Aorta (tissue), 5 donors: ENCODE measurements at regions not wholly inside any gene's neighbourhood (a gene's known extent, or its start where the extent isn't known, plus 50 kb on each side); places are given as distances from the start of the nearest gene placed in this dataset.
"Not testable (repeated sequence)": the region's sequence is repeated elsewhere in the genome, so short reads cannot be mapped to it uniquely, and the experiment has no call there.

Experiments
- ATAC-seq: fragments of 200-7000 bp; cut with Tn5 transposase; one replicate; pipeline ENCODE4 v1.9.1; 2022; ENCODE audit warnings: moderate library complexity; ENCODE audit not compliant: low FRiP score
- DNase-seq, 2 donors: peaks; one replicate each; pipeline ENCODE4 v3.0.0-alpha.2; 2020
- H3K27ac ChIP-seq, 2 donors: one replicate each; pipeline ENCODE4 v1.5.1; 2013; ENCODE audit warnings: low read length in 2 of 2, mild to moderate bottlenecking in 2 of 2, moderate library complexity in 2 of 2, control low read depth in 1 of 2, inconsistent platforms in 1 of 2, low read depth in 1 of 2
- H3K27me3 ChIP-seq, 2 donors: one replicate each; pipeline ENCODE4 v1.6.1; 2013; ENCODE audit warnings: control low read depth in 1 of 2, low read length in 1 of 2, mild to moderate bottlenecking in 1 of 2, moderate library complexity in 1 of 2; ENCODE audit not compliant: insufficient read depth in 2 of 2, control insufficient read depth in 1 of 2
- H3K36me3 ChIP-seq, 2 donors: one replicate each; pipeline ENCODE4 v1.6.1; 2013; ENCODE audit warnings: control low read depth in 1 of 2, low read length in 1 of 2, mild to moderate bottlenecking in 1 of 2; ENCODE audit not compliant: insufficient read depth in 2 of 2, control insufficient read depth in 1 of 2
- H3K4me1 ChIP-seq, 2 donors: one replicate each; pipeline ENCODE4 v1.6.1; 2013; ENCODE audit warnings: low read length in 2 of 2, control low read depth in 1 of 2, mild to moderate bottlenecking in 1 of 2, moderate library complexity in 1 of 2; ENCODE audit not compliant: insufficient read depth in 2 of 2, control insufficient read depth in 1 of 2
- H3K4me3 ChIP-seq, 2 donors: one replicate each; pipeline ENCODE4 v1.5.1; 2013; ENCODE audit warnings: low read length in 2 of 2, control low read depth in 1 of 2, mild to moderate bottlenecking in 1 of 2
- H3K9me3 ChIP-seq: one replicate; pipeline ENCODE4 v1.6.1; 2013; ENCODE audit warnings: mild to moderate bottlenecking, low read length; ENCODE audit not compliant: control insufficient read depth
- WGBS, 2 donors: extraction: QIAGEN DNeasy Blood & Tissue Kit; methylation state at CpG; one replicate each; pipeline ENCODE4 v1.1.7; 2013; 5-methylcytosine and 5-hydroxymethylcytosine counted together
- intact Hi-C, 2 donors: fragments of 100-400 bp; cut with DNase I; formaldehyde crosslinking; loops; one replicate each; pipeline versions ENCODE4 v1.14.2 to v1.15.0; 2022
- donor health status: healthy with polysubstance abuse.
- donor health status: Bipolar disorder and iron deficiency.
- donor health status: DM: no; HTN: no; CAD: no.
- donor health status: DM: no; HTN: no; CAD: no.
- donor health status: DM: yes; HTN: yes; CAD: no.

- Histone ChIP-seq H3K9me3 (peaks cover 5% of the 10 kb centered on the region), H3K27ac (no peak overlapping the region), H3K27me3 (no peaks in the 10 kb centered on the region), H3K4me1 (peaks cover 0 to under 1% of the 10 kb centered on the region in 2 donors), H3K4me3 (no peak overlapping the region), H3K36me3 (no peaks in the 10 kb centered on the region)
- intact Hi-C loops = no loop called here
- 80 to 83% methylated on average over 6 of the region's 6 CpGs for WGBS, 2 donors
- no peak for DNase-seq
- ATAC-seq = no peak
Observed at GRCh38 chr5:86465052-86465838, 152.5 kb upstream of the COX7C start.

DNA sequence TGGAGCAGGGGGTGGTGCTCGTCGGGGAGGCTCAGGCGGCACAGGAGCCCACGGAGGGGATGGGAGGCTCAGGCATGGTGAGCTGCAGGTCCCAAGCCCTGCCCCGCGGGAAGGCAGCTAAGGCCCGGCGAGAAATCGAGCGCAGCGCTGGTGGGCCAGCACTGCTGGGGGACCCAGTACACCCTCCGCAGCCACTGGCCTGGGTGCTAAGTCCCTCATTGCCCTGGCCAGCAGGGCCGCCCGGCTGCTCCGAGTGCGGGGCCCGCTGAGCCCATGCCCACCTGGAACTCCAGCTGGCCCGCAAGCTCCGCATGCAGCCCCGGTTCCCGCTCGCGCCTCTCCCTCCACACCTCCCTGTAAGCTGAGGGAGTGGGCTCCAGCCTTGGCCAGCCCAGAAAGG, 151.0 kb upstream of the COX7C start:
- intact Hi-C loops, H3K27ac ChIP-seq, H3K27me3 ChIP-seq, H3K4me1 ChIP-seq, H3K9me3 ChIP-seq, H3K36me3 ChIP-seq, DNase-seq, H3K4me3 ChIP-seq, ATAC-seq: not testable (repeated sequence)
- WGBS, 2 donors = 91 to 97% methylated on average over 22 to 23 of the region's 23 CpGs

GRCh38 chr5:86482008-86482407, 135.7 kb upstream of the COX7C start:
- intact Hi-C loops = no loop called here
- Histone ChIP-seq H3K4me3 (no peak overlapping the region), H3K27me3 (no peaks in the 10 kb centered on the region), H3K36me3 (no peaks in the 10 kb centered on the region), H3K4me1 (no peaks in the 10 kb centered on the region), H3K27ac (no peak overlapping the region), H3K9me3 (no peaks in the 10 kb centered on the region)
- 76 to 85% methylated on average over 2 of the region's 2 CpGs for WGBS, 2 donors
- DNase-seq = no peak
- ATAC-seq = no peak

DNA sequence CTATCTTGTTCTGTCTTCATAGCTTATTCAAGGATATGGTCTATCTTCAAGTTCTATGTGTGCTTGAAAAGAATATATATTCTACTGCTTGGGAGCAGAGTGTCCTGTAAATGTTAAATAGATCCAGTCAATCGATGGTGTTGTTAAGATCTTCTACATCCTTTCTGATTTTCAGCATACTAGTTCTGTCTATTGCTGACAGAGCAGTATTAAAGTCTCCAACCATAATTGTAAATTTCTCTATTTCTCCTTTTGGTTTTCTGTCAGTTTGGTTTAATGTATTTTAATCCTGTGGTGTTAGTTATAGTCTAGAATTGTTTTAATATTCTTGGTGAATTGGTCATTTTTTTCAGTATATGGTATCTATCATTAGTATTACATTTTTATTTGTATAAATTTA, 124.0 kb upstream of the COX7C start:
- intact Hi-C loops = no loop called here
- no peak for ATAC-seq
- 78 to 90% methylated on average over 1 of the region's 1 CpG for WGBS, 2 donors

GRCh38 chr5:86500947-86501346, 116.8 kb upstream of the COX7C start:
- Histone ChIP-seq H3K36me3 (no peaks in the 10 kb centered on the region), H3K4me1 (no peaks in the 10 kb centered on the region), H3K4me3 (no peak overlapping the region), H3K27me3 (no peaks in the 10 kb centered on the region), H3K9me3 (no peaks in the 10 kb centered on the region), H3K27ac (no peak overlapping the region)
- intact Hi-C loops = no loop called here
- no peak for ATAC-seq
- WGBS, 2 donors = 13 to 18% methylated on average over 1 of the region's 1 CpG
- DNase-seq = no peak

More for the DNA sequence above, 124.0 kb upstream of the COX7C start:
- no peaks in the 10 kb centered on the region for H3K4me1 ChIP-seq
- no peak overlapping the region for H3K27ac ChIP-seq
- DNase-seq = no peak
- H3K4me3 ChIP-seq = no peak overlapping the region
- H3K9me3 ChIP-seq = no peaks in the 10 kb centered on the region
- H3K27me3 ChIP-seq = no peaks in the 10 kb centered on the region
- H3K36me3 ChIP-seq = no peaks in the 10 kb centered on the region

DNA sequence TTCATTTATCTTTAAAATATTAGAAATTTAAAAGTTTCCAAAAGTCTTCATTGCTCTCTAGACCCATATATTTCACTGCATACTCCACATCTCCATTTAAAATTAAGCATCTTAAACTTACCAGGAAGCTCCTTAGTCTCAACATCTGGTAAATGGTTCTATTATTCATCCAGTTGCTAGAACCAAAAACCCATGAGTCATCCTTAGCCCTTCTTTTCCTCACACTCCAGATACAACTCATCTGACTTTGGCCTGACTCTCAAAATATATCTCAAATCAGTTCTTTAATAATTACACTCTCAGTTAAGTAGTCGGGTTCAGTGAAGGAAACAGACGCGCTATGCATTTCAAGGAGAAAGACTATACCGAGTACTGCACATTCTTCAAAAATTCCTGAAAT, 110.2 kb upstream of the COX7C start:
- DNase-seq = no peak
- H3K27ac ChIP-seq = no peak overlapping the region
- ATAC-seq = no peak
- no peaks in the 10 kb centered on the region for H3K27me3 ChIP-seq
- no peak overlapping the region for H3K4me3 ChIP-seq
- intact Hi-C loops = no loop called here
- no peaks in the 10 kb centered on the region for H3K4me1 ChIP-seq
- WGBS, 2 donors = 78 to 79% methylated on average over 4 of the region's 4 CpGs
- no peaks in the 10 kb centered on the region for H3K36me3 ChIP-seq
- no peaks in the 10 kb centered on the region for H3K9me3 ChIP-seq

DNA sequence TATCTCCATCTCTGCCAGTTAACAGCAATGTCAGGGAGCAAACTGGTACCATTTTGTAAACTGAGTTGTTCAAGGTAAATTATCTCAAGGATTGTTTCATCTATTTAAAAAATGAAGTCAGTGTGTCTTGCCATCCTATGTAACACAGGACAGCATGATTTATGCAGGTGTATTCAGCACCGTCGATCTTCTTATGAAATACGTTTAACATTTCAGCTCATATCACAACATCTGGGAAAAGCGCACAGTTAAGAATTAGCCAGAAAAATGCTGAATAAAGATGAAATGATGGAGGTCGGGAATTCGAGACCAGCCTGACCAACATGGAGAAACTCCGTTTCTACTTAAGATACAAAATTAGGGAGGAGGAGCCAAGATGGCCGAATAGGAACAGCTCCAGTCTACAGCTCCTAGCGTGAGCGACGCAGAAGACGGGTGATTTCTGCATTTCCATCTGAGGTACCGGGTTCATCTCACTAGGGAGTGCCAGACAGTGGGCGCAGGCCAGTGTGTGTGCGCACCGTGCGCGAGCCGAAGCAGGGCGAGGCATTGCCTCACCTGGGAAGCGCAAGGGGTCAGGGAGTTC, 107.3 kb upstream of the COX7C start:
- intact Hi-C loops, H3K4me3 ChIP-seq, H3K27me3 ChIP-seq, ATAC-seq, H3K36me3 ChIP-seq, DNase-seq, H3K9me3 ChIP-seq, H3K4me1 ChIP-seq, H3K27ac ChIP-seq: not testable (repeated sequence)
- WGBS, 2 donors = 92 to 94% methylated on average over 12 of the region's 21 CpGs

- H3K4me3 ChIP-seq = no peak overlapping the region
- ATAC-seq (no peak), DNase-seq (no peak)
- H3K4me1 ChIP-seq = no peaks in the 10 kb centered on the region
- no peak overlapping the region for H3K27ac ChIP-seq
- H3K36me3 ChIP-seq = no peaks in the 10 kb centered on the region
- H3K9me3 ChIP-seq = no peaks in the 10 kb centered on the region
- H3K27me3 ChIP-seq = no peaks in the 10 kb centered on the region
- 67 to 72% methylated on average over 3 of the region's 3 CpGs for WGBS, 2 donors
- intact Hi-C loops = no loop called here
Observed at GRCh38 chr5:86523718-86524117, 94.0 kb upstream of the COX7C start.

GRCh38 chr5:86525622-86526021, 92.1 kb upstream of the COX7C start:
- H3K4me3 ChIP-seq = no peak overlapping the region
- no peaks in the 10 kb centered on the region for H3K4me1 ChIP-seq
- ATAC-seq = no peak
- no peak for DNase-seq
- no peak overlapping the region for H3K27ac ChIP-seq
- intact Hi-C loops = no loop called here
- whole genome bisulfite sequencing, 2 donors = 80 to 91% methylated on average over 2 of the region's 2 CpGs
- H3K9me3 ChIP-seq = no peaks in the 10 kb centered on the region
- no peaks in the 10 kb centered on the region for H3K27me3 ChIP-seq
- no peaks in the 10 kb centered on the region for H3K36me3 ChIP-seq
